GM10847 (cell line): ENCODE measurements at regions not wholly inside any gene's neighbourhood (a gene's known extent, or its start where the extent isn't known, plus 50 kb on each side); places are given as distances from the start of the nearest gene placed in this dataset.

Experiments used
- POLR2A ChIP-seq: IDR thresholded peaks from 2 replicates; pipeline ENCODE4 v1.6.1; 2011; ENCODE audit not compliant: insufficient read length; ENCODE audit errors: extremely low read depth

DNA sequence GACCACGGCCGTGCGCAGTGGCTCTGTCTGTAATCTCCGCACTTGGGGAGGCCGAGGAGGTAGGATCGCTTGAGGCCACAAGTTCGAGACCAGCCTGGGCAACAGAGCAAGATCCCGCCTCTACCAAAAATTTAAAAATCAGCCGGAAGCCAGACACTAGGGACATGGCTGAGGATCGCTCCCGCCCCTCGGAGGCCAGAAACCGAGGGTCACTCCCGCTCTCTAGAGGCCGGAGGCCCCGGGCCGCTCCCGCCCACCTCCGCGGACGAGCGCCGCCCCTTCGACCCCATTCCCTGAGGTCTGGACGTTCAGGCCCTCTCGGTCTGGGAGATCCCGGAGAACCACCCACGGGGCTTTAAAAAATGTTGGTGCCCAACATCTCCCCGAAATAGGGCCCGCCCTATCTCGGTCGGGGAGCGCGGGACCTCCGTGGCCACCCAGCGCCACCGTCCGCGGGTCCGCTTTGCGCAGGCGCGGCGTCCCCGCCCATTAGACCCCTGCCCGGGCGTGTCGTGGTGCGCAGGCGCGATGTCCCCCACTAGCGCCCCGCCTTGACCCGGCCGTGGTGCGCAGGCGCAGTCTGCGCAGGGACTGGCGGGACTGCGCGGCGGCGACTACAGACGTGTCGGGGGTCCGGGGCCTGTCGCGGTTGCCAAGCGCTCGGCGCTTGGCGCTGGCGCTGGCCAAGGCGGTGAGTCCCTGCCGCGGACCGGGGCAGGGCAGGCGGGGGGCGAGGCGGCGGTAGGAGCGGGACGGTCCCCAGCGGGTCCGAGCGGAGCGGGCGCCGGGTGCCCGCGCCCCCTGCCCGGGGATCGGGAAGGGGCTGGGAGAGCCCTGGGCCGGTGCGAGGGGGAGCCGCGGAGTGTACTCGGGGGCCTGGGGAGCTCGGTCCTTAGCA lies 63.1 kb upstream of the MUC20 start:
- peak; percentile 54 for TF ChIP-seq POLR2A
